ENCODE measurements at regions not wholly inside any gene's neighbourhood (a gene's known extent, or its start where the extent isn't known, plus 50 kb on each side); places are given as distances from the start of the nearest gene placed in this dataset.

DNA sequence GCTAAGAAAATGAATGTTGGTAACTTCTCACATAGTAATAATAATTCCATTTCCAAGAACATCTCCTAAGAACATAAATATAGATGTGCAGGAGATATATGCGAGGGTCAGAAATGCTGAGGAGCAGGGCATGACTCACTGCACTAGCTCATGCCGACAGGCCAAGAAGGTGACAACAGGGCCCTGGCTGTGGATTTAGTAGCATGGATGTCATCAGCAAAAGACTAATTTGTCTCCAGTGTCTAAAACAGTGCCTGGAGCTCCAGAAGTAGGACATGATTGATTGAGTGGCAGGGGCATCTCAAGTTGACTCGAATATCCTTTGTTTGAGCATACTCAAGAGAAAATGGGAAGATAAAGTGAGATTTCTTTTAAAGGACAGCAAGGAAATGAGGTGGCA, 207.0 kb upstream of the FOXA2 start:
- no peak for DNase-seq

- DNase-seq, result no peak
These were observed 207.6 kb upstream of the FOXA2 start for GRCh38 chr20:22791877-22792525.

DNA sequence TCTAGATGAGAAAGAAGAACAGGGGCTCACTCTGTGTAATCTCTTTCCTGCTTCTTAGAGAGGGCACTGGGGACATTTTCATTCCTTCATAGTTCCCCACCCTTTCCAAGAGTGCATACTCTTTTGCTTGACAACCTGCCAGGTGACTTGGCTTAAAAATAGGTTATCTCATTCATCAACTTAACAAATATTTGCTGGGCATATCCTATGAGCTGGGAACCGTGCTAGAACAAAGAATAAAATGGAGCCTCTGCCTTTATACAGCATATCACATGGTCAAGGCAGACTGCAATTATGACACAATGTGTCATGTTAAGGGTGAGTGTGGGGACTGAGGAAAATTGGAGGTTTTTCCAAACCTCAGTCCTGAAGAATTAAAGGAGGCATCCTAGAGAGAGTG, 209.8 kb upstream of the FOXA2 start:
- DNase-seq, result no peak

GRCh38 chr20:22795433-22795832, 211.1 kb upstream of the FOXA2 start:
- no peak for DNase-seq

DNA sequence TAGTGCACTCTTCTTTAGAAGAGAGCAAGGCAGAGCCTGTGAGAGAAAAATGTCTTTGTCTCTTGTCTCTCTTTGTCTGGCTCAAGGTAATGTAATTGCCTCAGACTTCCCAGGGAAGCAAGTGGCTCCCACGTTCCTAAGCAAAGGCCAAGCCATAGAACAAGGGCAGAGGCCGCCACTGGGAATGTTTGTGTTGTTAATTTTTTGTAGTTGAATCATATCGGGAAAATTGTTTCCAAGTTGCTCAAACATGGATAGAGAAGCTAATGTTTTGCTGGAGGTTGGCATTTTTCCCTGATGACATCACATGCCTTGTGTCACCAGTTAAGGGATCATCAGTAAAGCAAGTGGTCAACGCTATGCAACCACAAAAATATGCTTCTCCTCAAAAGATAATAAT, 211.5 kb upstream of the FOXA2 start:
- peak; percentile 90 for DNase-seq

- DNase-seq, result peak; percentile 90
These were observed 212.2 kb upstream of the FOXA2 start for GRCh38 chr20:22796469-22797077.

GRCh38 chr20:22797103-22797502, 212.7 kb upstream of the FOXA2 start:
- no peak for DNase-seq

DNA sequence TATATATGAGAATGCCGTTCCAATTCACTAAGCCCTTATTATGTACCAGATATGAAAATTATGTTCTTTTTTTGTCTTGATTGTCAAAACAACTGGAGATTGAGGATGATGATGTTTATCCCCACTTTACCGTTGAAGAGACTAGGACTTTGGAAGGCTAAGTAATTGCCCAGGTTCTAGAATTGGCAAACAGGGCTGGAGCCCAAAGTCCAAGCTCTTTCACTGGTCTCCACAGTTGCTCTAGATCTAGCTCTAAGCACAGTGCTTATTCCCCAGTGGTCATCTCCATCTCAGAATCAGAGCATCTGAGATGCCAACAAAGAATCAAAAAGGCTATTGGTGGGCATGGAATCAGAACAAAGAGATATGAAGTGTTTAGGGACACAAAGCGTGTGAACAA, 215.3 kb upstream of the FOXA2 start:
- no peak for DNase-seq

- no peak for DNase-seq
These were observed 215.8 kb upstream of the FOXA2 start for GRCh38 chr20:22800129-22800528.

- DNase-seq, result no peak
These were observed 217.2 kb upstream of the FOXA2 start for GRCh38 chr20:22801528-22801927.

DNA sequence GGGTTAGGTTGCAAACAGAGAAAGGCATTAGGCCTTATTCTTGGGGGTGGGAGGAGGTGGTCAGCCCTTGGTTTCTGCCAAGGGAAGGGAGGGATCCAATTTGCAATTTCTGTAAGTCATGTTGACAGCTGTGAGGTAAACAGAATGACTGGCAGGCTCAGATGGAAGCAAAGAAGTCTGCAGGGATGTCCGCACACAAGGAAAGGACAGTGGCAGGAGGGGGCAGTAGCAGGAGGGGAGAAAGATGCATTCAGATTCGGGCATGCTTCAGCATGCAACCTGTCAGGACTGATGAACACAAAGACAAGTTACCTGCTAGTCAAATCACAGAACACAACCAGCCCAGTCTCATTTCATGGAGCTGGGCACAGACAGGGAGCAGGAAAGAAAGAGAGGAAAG, 217.9 kb upstream of the FOXA2 start:
- DNase-seq, result no peak

GRCh38 chr20:22805219-22805618, 220.8 kb upstream of the FOXA2 start:
- DNase-seq, result peak; percentile 73

- no peak for DNase-seq
These were observed 221.6 kb upstream of the FOXA2 start for GRCh38 chr20:22805996-22806395.

DNA sequence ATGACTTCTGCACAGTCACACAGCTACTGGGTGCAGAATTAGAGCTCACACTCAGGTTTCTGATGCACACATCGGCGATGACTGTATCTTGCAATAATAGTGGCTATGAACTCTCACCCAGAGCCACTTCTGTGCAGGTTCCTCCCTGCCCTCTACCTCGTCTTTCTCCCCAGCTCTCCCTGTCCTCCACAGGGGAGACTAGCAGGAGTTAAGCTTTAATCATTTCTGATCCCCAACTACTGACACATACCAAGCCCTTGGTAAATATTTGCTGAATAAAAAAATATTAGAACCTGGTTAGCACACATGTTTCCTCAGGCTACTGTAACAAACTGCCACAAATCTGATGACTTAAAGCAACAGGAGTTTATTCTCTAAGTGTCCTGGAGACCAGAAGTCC, 222.7 kb upstream of the FOXA2 start:
- DNase-seq, result no peak

- no peak for DNase-seq
These were observed 223.4 kb upstream of the FOXA2 start for GRCh38 chr20:22807646-22808244.

DNA sequence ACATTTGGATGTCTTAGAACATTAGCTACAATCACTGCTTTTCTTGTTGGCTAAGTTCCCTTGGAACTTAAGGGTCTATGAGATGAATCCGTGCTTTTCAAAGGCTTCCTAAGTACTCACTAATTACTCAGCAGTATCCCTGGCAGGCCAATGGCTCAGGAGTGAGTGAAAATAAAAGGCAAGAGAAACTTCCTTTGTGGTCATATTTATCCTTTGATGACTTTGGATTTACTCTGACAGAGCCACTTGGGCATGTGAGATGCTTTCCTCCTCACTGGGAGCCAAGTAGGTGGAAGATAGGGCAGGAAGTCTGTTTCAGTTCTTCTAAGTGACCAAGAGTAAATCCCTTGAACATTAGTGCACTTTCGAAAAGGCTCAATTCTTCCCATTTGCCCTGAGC, 224.3 kb upstream of the FOXA2 start:
- no peak for DNase-seq

DNA sequence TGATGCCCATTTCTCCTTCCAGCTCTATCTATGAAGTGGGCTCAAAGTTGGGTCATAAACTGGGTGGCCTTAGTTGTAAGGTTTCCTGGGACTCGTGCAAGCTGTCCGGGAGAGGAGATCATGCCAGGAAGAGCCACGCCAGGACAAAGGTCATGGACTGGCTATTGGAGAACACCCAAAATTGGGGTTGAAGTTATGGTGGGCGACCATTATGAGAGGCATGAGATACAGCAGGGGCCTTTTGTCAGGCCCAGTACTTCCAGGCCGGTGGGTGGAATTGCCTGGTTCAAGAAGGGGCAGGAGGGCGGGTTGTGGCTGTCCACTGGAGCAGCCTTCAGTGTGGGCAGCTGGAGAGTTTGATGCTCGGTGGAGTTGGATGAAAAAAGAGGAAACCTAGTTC, 225.1 kb upstream of the SSTR4 start:
- no peak for DNase-seq

DNA sequence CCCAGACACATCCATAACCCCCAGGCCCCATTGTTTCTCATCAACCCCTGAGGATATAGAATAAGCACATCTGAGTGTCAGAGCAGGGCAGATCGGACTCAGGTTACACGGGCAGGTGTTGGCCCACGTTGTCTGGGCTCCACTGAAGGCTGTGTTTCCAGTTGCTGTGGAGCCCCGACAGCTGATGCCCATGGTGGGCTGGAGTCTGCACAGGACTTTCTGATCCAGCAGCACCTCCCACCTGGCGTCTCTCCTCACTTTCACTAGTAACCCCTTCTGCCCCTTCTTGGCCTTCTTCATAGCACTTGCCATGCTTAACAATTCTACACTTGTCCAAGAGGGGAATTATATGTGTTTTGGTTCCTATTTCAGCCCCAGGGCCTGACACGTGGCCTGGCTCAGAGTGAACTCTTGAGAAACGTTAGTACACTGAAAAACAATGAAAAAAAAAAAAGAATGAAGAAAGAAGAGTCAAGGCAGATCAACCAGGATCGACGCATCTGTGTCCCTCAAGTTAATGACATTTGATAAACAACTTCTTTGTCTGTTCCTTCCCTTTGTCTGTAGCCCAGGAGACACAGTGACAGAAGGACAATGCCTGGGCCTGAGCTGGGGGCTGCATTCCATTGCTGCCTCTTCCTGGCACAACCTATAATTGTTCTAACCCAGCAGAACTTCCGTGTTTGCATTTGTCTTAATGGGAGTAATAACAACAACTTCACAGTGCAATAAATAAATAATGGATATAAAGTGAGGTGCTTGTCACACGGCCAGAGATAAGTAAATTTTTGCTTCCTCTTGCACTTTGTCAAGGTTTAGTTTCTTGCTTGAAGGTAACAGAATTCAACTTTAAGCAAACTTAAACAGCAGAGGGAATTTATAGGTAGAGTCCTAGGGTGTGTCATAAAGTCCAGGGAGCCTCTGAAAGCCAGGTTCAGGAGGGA, 224.2 kb upstream of the SSTR4 start:
- no peak for DNase-seq

- DNase-seq, result no peak
These were observed 220.5 kb upstream of the SSTR4 start for GRCh38 chr20:22814471-22815205.

GRCh38 chr20:22815206-22815551, 219.9 kb upstream of the SSTR4 start:
- DNase-seq, result no peak

DNA sequence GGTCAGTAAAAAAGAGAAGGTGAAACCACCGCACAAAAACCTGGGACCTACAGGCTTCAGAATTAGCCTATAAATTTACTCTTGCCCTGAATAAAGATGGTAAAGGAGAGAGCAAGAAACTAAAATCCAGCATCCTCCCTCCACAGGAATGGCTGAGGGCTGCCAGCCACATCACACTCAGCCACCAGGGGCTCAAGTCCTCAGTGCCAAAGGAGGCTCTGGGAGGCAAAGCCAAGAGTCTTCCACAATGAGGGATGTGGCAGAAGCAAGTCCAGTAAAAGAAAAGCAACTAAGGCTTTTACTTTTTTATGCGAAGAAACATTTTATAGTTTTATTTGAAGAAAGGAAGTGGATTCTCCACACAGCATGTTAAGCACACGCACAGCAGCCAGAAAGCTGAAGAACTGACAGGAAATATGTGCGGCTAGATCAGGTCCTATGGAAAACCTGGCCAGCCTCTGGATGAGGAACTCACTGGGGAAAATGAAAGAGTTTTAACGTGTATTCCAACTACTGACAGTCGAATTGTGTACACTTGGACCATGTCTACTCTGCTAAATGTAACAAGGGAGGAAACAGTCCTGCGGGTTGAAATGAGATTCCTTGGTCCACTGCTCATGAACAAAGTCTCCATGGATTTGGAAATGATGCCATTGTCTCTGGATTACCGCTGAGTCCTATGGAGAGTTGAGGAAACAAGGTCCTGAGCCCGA, 219.4 kb upstream of the SSTR4 start:
- DNase-seq, result peak; percentile 64
